Embryonic facial prominence (tissue), 1 donor: ENCODE measurements at regions not wholly inside any gene's neighbourhood (a gene's known extent, or its start where the extent isn't known, plus 50 kb on each side); places are given as distances from the start of the nearest gene placed in this dataset.

Source experiments
- DNase-seq: peaks from one replicate; pipeline ENCODE4 v3.0.0-alpha.2; 2016; ENCODE audit errors: extremely low spot score

- DNase-seq: no peak
Observed at GRCh38 chr18:39699340-39699964, 2133.9 kb upstream of the CELF4 start.

- no peak for DNase-seq
Observed at GRCh38 chr18:39698436-39698835, 2132.8 kb upstream of the CELF4 start.

- DNase-seq: no peak
Observed at GRCh38 chr18:39693359-39693758, 2127.8 kb upstream of the CELF4 start.

- no peak for DNase-seq
Observed at GRCh38 chr18:39692367-39693015, 2126.9 kb upstream of the CELF4 start.

GRCh38 chr18:39685303-39685902 lies 2119.8 kb upstream of the CELF4 start:
- DNase-seq: no peak

GRCh38 chr18:39681061-39681460 lies 2115.5 kb upstream of the CELF4 start:
- no peak for DNase-seq

GRCh38 chr18:39675906-39676305 lies 2110.3 kb upstream of the CELF4 start:
- DNase-seq: no peak

GRCh38 chr18:39675368-39675767 lies 2109.8 kb upstream of the CELF4 start:
- no peak for DNase-seq

- no peak for DNase-seq
Observed at GRCh38 chr18:39672171-39672570, 2106.6 kb upstream of the CELF4 start.

- DNase-seq: no peak
Observed at GRCh38 chr18:39667905-39668304, 2102.3 kb upstream of the CELF4 start.

- no peak for DNase-seq
Observed at GRCh38 chr18:39666541-39666940, 2100.9 kb upstream of the CELF4 start.

- DNase-seq: no peak
Observed at GRCh38 chr18:39661856-39662366, 2096.3 kb upstream of the CELF4 start.

GRCh38 chr18:39660141-39660540 lies 2094.5 kb upstream of the CELF4 start:
- DNase-seq: no peak

GRCh38 chr18:39655341-39655740 lies 2089.7 kb upstream of the CELF4 start:
- DNase-seq: no peak

GRCh38 chr18:39653221-39653620 lies 2087.6 kb upstream of the CELF4 start:
- no peak for DNase-seq

- DNase-seq: no peak
Observed at GRCh38 chr18:39648616-39649015, 2083.0 kb upstream of the CELF4 start.

GRCh38 chr18:39647627-39648534 lies 2082.3 kb upstream of the CELF4 start:
- no peak for DNase-seq

- no peak for DNase-seq
Observed at GRCh38 chr18:39638224-39638623, 2072.6 kb upstream of the CELF4 start.

- DNase-seq: no peak
Observed at GRCh38 chr18:39636931-39637330, 2071.3 kb upstream of the CELF4 start.

- no peak for DNase-seq
Observed at GRCh38 chr18:39635966-39636365, 2070.4 kb upstream of the CELF4 start.

GRCh38 chr18:39635192-39635591 lies 2069.6 kb upstream of the CELF4 start:
- no peak for DNase-seq

- no peak for DNase-seq
Observed at GRCh38 chr18:39627936-39628335, 2062.3 kb upstream of the CELF4 start.
